Activated T-helper 1 cell treated with anti-CD3 and anti-CD28 coated beads, Interleukin-12 subunit alpha, Interleukin-12 subunit beta, Interleukin-2, Interleukin-4 antibody, amounts not matched to agents 30 ng/mL and 10 ng/mL and 1 ng/mL, durations not matched to agents 14 hours and 24 hours and 36 hours (primary cell): ENCODE measurements at regions not wholly inside any gene's neighbourhood (a gene's known extent, or its start where the extent isn't known, plus 50 kb on each side); places are given as distances from the start of the nearest gene placed in this dataset.

Experiments
- DNase-seq: peaks from one replicate; pipeline ENCODE4 v3.0.0; 2021; ENCODE audit warnings: low spot score
- H3K27ac Mint-ChIP-seq: one replicate; pipeline ENCODE4 v1.8.0; 2021; ENCODE audit warnings: mild to moderate bottlenecking, mixed read lengths
- H3K27me3 Mint-ChIP-seq: one replicate; pipeline ENCODE4 v1.8.0; 2022; ENCODE audit warnings: mild to moderate bottlenecking, moderate library complexity, mixed read lengths; ENCODE audit not compliant: insufficient read depth
- H3K36me3 Mint-ChIP-seq: one replicate; pipeline ENCODE4 v1.8.0; 2021; ENCODE audit warnings: low read depth, mixed read lengths
- H3K4me1 Mint-ChIP-seq: one replicate; pipeline ENCODE4 v1.8.0; 2021; ENCODE audit warnings: low read depth, mixed read lengths
- H3K4me3 Mint-ChIP-seq: one replicate; pipeline ENCODE4 v1.8.0; 2021; ENCODE audit warnings: mild to moderate bottlenecking, moderate library complexity, mixed read lengths
- H3K9me3 Mint-ChIP-seq: one replicate; pipeline ENCODE4 v1.8.0; 2021; ENCODE audit warnings: mixed read lengths
- intact Hi-C: fragments of 100-400 bp; cut with micrococcal nuclease; formaldehyde crosslinking; loops from one replicate; pipeline ENCODE4 v1.15.1; 2024

DNA sequence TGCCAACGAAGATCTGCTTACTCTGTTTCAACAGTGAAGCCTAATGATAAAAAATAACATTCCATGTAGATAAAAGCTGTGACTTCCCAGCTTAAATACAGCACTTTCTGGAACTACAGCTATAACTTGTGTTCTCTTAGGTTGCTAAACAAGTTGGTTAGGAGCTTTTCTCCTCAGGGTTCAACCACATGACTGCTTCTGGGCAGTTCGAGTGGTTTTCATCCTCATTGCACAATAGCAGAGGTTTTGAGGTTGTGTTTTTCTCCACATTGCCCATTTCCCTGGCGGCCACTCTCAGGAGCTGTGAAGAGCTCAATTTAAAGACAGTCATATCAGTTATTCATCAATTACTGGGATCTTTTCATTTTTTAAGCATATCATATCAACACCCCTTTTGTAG lies 102.2 kb upstream of the CYP1B1 start:
- peaks cover 4% of the 10 kb centered on the region for H3K4me1 Mint-ChIP-seq
- H3K27me3 Mint-ChIP-seq, result peaks cover 20% of the 10 kb centered on the region
- H3K9me3 Mint-ChIP-seq, result no peaks in the 10 kb centered on the region
- no peak overlapping the region for H3K4me3 Mint-ChIP-seq
- peaks cover 3% of the 10 kb centered on the region for H3K36me3 Mint-ChIP-seq
- intact Hi-C loops, result no loop called here
- DNase-seq, result no peak
- H3K27ac Mint-ChIP-seq, result no peak overlapping the region

DNA sequence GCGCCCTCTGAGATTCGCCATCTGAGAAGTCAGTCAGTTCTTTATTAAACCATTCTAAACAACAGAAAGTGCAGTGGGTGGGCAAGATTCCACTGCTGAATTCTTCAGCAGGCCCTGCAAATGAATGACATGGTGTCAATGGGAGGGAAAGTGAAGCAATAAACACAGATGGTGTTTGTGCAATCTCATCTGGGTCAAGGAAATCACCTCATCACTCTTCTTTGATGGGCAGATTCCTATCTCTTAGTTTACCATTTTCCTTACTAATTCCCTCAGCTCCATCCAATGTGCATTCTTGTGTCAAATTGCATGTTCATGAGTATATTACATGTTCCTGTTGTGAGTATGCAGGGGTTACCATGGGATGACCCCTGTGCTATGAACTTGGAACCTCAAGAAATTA lies 100.7 kb upstream of the CYP1B1 start:
- peaks cover 27% of the 10 kb centered on the region for H3K27me3 Mint-ChIP-seq
- H3K4me3 Mint-ChIP-seq, result no peak overlapping the region
- H3K36me3 Mint-ChIP-seq, result peaks cover 3% of the 10 kb centered on the region
- no peak for DNase-seq
- no peak overlapping the region for H3K27ac Mint-ChIP-seq
- H3K4me1 Mint-ChIP-seq, result peaks cover 4% of the 10 kb centered on the region
- intact Hi-C loops, result no loop called here
- H3K9me3 Mint-ChIP-seq, result no peaks in the 10 kb centered on the region

DNA sequence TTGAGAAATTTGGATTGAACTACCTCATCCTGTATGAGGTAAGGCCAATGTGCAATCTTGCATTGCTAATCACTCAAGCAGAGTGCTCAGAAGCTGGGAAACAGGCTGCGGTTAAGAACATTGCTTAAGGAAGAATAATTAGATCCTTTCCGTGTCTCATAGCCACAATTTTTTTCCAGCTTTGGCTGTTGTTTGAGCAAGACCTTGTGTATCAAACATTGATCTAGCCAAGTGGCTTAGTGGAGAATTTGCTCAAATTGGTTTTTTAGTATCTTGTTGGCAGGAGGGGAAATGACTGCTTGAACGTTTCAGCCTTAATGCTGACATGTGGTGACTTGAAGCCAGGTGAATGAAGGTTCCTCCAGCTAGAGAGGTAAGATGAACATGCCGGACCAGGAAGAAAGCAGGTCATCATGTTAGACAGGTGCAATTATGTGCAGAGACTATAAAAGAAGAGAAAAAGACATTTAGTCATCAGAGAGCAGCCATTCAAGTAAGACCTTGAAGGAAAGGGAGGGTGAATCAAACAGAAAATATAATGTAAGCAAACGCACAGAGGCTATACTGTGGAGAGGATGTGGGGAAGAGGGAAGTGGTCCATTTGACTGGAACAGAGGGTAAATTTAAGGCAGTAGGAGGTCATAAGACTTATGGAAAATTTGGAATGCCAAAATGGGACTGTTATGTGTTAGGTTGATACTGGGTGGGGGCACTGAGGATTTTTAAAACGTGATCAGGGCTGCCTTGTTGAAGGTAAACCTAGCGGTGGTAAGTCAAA lies 98.9 kb upstream of the CYP1B1 start:
- Mint-ChIP-seq H3K9me3 (no peaks in the 10 kb centered on the region), H3K36me3 (peaks cover 3% of the 10 kb centered on the region), H3K27ac (no peak overlapping the region), H3K4me3 (no peak overlapping the region), H3K27me3 (peaks cover 25% of the 10 kb centered on the region), H3K4me1 (peaks cover 4% of the 10 kb centered on the region)
- DNase-seq, result no peak
- intact Hi-C loops, result no loop called here

DNA sequence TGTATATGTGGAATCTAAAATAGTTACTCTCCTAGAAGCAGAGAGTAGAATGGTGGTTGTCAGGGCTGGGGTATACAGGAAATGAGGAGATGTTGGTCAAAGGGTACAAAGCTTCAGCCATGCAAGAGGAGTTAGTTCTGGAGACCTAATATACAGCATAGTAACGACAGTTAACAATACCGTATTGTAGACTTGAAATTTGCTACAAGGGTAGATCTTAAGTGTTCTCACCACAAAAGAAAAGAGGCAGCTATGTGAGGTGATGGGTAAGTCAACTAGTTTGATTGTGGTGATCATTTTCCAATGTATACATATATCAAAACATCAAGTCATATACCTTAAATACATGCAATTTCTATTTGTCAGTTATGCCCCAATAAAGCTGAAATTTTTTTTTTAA lies 98.2 kb upstream of the CYP1B1 start:
- peaks cover under 1% of the 10 kb centered on the region for H3K36me3 Mint-ChIP-seq
- peaks cover 4% of the 10 kb centered on the region for H3K4me1 Mint-ChIP-seq
- H3K27me3 Mint-ChIP-seq, result peaks cover 25% of the 10 kb centered on the region
- intact Hi-C loops, result no loop called here
- H3K9me3 Mint-ChIP-seq, result no peaks in the 10 kb centered on the region
- H3K4me3 Mint-ChIP-seq, result no peak overlapping the region
- no peak for DNase-seq
- H3K27ac Mint-ChIP-seq, result no peak overlapping the region

DNA sequence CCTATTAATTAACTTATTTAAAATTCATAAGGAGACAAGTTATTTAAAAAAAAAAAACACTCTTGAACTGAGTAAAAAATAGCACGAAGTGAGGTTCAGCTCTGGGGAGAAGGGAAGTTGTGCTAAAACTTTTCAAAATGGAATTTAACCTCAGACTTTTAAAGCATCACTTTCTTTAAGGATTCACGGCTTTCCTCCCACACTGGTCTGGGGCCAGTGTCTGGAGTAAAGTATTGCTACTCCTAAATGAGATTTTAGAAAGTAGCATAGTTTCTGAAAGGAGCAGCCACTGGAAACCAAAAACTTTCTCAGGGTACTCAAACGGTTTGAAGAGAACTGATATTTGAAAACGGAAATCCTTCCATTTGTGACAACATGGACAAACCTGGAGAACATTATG lies 97.7 kb upstream of the CYP1B1 start:
- intact Hi-C loops, result no loop called here
- H3K36me3 Mint-ChIP-seq, result no peaks in the 10 kb centered on the region
- H3K4me3 Mint-ChIP-seq, result no peak overlapping the region
- no peak overlapping the region for H3K27ac Mint-ChIP-seq
- H3K4me1 Mint-ChIP-seq, result peaks cover 4% of the 10 kb centered on the region
- H3K9me3 Mint-ChIP-seq, result no peaks in the 10 kb centered on the region
- no peak for DNase-seq
- peaks cover 25% of the 10 kb centered on the region for H3K27me3 Mint-ChIP-seq

DNA sequence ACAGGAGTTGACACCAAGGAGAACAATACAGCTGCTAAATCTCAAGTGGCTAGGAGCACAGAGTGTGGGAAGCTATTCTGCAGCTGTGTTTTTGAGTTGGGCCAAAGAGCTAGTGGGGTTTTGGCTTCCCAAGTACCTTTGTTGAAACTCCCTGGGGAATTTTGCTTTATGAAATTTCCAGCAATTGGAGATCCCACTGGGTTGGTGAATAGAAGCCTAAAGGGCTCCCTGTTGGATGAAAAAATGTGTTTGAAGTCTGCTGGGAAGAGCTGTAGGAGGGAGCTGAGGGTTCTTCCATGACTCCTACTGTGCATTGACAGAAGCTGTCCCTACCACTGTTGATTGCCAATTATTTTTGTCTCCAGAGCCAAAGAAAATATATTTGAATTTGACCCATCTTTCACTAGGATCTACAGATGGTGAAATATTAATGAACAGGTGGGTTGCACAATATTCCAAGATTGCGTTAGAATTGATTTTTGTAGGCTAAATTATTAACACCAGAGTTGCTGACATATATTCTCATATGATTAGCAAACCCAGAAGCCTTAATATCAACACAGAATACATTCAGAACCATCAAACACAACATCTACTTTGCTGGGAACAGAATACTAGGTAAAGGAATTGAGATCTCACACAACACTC lies 95.4 kb upstream of the CYP1B1 start:
- H3K27ac Mint-ChIP-seq, result no peak overlapping the region
- H3K4me3 Mint-ChIP-seq, result no peak overlapping the region
- peaks cover 18% of the 10 kb centered on the region for H3K27me3 Mint-ChIP-seq
- no peaks in the 10 kb centered on the region for H3K4me1 Mint-ChIP-seq
- intact Hi-C loops, result no loop called here
- DNase-seq, result no peak
- no peaks in the 10 kb centered on the region for H3K9me3 Mint-ChIP-seq
- no peaks in the 10 kb centered on the region for H3K36me3 Mint-ChIP-seq

DNA sequence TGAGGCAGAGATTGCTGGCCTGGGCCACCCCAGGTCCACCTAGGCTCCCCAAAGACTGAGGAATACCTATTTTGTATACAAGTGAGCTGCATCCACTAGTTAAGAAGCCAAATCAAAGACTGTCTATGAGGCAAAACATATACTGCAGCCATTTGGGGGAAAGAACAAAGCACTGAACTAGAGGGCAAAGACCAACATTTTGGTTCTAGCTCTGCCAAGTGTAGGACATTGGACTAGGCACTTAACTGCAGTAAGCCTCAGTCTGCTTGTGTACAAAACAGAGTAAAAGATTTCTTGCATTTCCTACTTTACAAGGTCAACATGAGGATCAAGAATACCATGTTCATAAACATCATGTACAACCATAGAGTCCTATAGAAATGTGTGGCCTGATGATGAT lies 94.8 kb upstream of the CYP1B1 start:
- no peak overlapping the region for H3K27ac Mint-ChIP-seq
- DNase-seq, result no peak
- no peaks in the 10 kb centered on the region for H3K4me1 Mint-ChIP-seq
- intact Hi-C loops, result no loop called here
- no peaks in the 10 kb centered on the region for H3K9me3 Mint-ChIP-seq
- no peaks in the 10 kb centered on the region for H3K36me3 Mint-ChIP-seq
- H3K4me3 Mint-ChIP-seq, result no peak overlapping the region
- peaks cover 22% of the 10 kb centered on the region for H3K27me3 Mint-ChIP-seq

DNA sequence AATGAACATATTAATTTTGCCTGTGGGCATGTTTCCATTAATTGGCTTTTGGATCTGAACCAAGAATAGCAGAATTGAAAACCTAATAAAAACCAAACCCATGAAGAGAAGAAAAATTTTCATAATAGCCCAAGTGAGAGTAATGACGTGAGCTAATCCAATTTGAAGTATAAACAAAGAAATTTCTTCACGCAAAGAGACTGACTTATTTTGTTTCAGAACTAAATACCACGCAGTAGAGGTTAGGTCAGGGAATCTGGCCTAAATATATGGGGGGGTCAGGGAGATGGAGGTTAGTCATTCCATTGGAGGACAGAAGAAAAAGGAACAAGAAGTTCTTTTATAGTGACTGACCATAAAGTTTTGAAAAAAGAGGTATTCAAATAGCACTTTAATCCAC lies 94.1 kb upstream of the CYP1B1 start:
- Mint-ChIP-seq H3K27me3 (peaks cover 24% of the 10 kb centered on the region), H3K27ac (no peak overlapping the region), H3K4me3 (no peak overlapping the region), H3K9me3 (no peaks in the 10 kb centered on the region), H3K36me3 (no peaks in the 10 kb centered on the region), H3K4me1 (no peaks in the 10 kb centered on the region)
- no peak for DNase-seq
- intact Hi-C loops, result no loop called here

DNA sequence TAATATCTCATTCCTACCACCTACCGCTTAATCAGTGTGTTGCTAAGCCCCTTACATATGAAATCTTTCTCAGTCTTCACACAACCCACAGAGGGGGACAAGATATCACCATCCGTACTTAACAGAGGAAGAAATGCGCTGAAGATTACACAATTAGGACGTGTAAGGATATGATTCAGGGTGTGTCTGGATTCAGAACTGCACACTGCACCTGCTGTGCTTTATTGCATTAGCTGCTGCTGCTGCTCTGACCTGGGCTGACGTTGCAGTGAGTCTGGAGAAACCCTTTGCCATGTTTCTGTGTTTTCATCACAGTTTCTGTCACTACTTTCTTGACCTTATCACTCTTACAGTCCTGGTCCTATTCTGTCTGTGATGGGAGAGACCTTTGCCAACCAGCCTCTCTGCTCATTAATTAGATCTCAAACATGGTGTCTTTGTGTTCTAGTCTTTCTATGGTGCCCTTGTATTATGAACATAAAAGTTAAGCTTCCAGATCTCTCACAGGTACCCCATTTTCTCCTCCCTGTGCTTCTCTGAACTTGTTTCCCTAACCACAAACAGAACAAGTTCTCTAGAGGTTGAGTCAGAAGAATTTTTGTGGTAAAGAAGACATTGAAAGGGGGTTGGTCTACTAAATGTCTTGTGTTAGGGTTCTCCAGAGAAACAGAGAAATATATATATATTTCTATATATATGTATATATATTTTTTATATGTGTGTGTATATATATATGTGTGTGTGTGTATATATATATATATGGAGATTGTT lies 92.9 kb upstream of the CYP1B1 start:
- Mint-ChIP-seq H3K4me3 (no peak overlapping the region), H3K9me3 (no peaks in the 10 kb centered on the region), H3K27ac (no peak overlapping the region), H3K4me1 (no peaks in the 10 kb centered on the region), H3K27me3 (peaks cover 31% of the 10 kb centered on the region), H3K36me3 (no peaks in the 10 kb centered on the region)
- DNase-seq, result no peak
- intact Hi-C loops, result no loop called here

DNA sequence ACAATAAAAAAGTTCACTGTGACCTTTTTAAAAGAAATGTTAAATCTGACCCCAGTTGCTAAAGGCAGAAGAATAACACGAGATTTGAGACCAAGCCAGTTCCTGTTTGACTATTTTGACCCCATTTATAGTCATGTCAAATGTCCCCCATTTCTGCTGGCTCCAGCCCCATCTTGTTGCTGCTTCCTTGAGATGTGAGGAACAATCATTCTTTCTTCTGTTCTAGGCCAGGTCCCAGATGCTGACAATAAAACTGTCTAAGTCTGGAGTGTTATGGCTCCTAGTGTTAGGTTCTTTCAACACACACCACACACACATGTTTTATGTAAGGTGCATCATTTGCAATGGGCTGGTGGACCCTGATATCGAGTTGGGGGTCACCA lies 92.0 kb upstream of the CYP1B1 start:
- H3K36me3 Mint-ChIP-seq, result no peaks in the 10 kb centered on the region
- peaks cover 32% of the 10 kb centered on the region for H3K27me3 Mint-ChIP-seq
- intact Hi-C loops, result no loop called here
- no peaks in the 10 kb centered on the region for H3K9me3 Mint-ChIP-seq
- H3K4me3 Mint-ChIP-seq, result no peak overlapping the region
- H3K27ac Mint-ChIP-seq, result no peak overlapping the region
- H3K4me1 Mint-ChIP-seq, result no peaks in the 10 kb centered on the region
- DNase-seq, result no peak

DNA sequence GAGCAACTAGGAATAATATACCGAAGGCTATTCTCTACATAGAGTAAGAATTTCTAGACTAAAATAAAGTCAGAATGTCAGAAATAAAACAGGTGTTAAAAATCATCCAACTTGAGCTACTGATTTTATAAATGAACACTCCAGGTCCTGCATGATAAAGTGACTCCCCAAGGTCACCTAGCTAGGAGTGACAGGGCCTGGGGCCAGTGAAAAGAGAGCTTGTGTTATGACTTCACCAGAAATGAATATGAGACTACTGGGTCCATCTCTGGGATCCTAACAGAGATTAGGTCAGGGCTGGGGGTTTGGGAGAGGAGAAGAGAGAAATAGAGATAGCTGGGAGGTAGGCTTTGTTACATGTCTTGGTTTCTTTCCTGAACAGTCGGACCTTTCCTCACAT lies 89.7 kb upstream of the CYP1B1 start:
- no peaks in the 10 kb centered on the region for H3K9me3 Mint-ChIP-seq
- peaks cover 27% of the 10 kb centered on the region for H3K27me3 Mint-ChIP-seq
- intact Hi-C loops, result no loop called here
- H3K36me3 Mint-ChIP-seq, result no peaks in the 10 kb centered on the region
- no peaks in the 10 kb centered on the region for H3K4me1 Mint-ChIP-seq
- no peak overlapping the region for H3K4me3 Mint-ChIP-seq
- H3K27ac Mint-ChIP-seq, result no peak overlapping the region
- DNase-seq, result no peak

DNA sequence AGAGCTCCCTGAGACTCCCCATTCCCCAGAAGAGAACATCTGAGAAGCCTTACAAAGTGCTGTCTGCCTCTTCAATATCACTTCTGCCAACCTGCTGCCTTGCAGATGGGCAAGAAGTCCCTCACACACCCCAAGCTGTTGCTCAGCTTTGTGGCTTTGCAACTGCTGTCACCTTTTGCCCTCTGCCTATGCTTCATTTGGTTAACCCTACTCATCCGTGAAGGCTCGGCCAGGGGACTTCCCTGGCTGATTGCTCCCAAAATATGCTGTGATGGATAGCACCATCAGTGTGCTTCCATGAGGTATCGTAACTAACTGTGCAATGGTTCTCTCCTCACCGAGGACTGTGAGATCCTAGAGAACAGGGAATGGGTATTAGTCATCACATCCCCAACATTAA lies 88.9 kb upstream of the CYP1B1 start:
- Mint-ChIP-seq H3K4me1 (no peaks in the 10 kb centered on the region), H3K36me3 (no peaks in the 10 kb centered on the region), H3K27me3 (peaks cover 29% of the 10 kb centered on the region), H3K4me3 (no peak overlapping the region), H3K9me3 (no peaks in the 10 kb centered on the region), H3K27ac (no peak overlapping the region)
- DNase-seq, result no peak
- intact Hi-C loops, result no loop called here

DNA sequence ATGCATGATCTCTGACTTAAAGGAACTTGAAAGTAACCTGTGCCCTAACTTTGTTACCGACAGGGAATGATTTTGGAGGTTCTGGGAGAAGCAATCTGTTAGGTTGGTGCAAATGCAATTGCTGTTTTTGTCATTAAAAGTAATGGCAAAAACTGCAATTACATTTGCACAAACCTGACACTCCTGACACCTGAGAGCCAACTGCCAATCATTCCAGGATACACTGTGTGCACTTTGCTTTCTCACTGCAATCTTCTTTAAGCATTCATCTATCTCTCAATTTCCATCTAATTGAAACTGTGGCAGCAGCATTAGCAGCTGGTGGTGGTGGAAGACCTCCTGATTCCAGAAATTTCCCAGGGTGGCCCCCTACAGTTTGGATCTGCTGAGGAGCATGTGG lies 87.6 kb upstream of the CYP1B1 start:
- H3K27ac Mint-ChIP-seq, result no peak overlapping the region
- no peak for DNase-seq
- peaks cover 30% of the 10 kb centered on the region for H3K27me3 Mint-ChIP-seq
- no peaks in the 10 kb centered on the region for H3K9me3 Mint-ChIP-seq
- no peaks in the 10 kb centered on the region for H3K36me3 Mint-ChIP-seq
- no peaks in the 10 kb centered on the region for H3K4me1 Mint-ChIP-seq
- intact Hi-C loops, result no loop called here
- H3K4me3 Mint-ChIP-seq, result no peak overlapping the region
